Smooth muscle cell (in vitro differentiated cells): ENCODE measurements at regions not wholly inside any gene's neighbourhood (a gene's known extent, or its start where the extent isn't known, plus 50 kb on each side); places are given as distances from the start of the nearest gene placed in this dataset.
"Not testable (repeated sequence)": the region's sequence is repeated elsewhere in the genome, so short reads cannot be mapped to it uniquely, and the experiment has no call there.

Experiments
- DNase-seq: peaks from one replicate; lab custom pipeline; 2025; ENCODE audit not compliant: unreplicated experiment; lab: John Stamatoyannopoulos, UW
- H2AFZ ChIP-seq: fragments of 200-600 bp; sonication (generic); 2 replicates; pipeline ENCODE4 v1.6.0; 2016; ENCODE audit warnings: antibody characterized with exemption, low read depth, mild to moderate bottlenecking
- H3F3A ChIP-seq: fragments of 200-600 bp; sonication (generic); 2 replicates; pipeline ENCODE4 v1.6.0; 2017; ENCODE audit warnings: antibody characterized with exemption, low read depth
- H3K27ac ChIP-seq: fragments of 200-600 bp; sonication (generic); 2 replicates; pipeline ENCODE4 v1.5.1; 2016; ENCODE audit warnings: low read depth, mild to moderate bottlenecking
- H3K27me3 ChIP-seq: fragments of 200-600 bp; sonication (generic); 2 replicates; pipeline ENCODE4 v1.6.1; 2016; ENCODE audit warnings: low read depth, mild to moderate bottlenecking
- H3K36me3 ChIP-seq: fragments of 200-600 bp; sonication (generic); 2 replicates; pipeline ENCODE4 v1.5.1; 2016; ENCODE audit warnings: low read depth
- H3K4me1 ChIP-seq: fragments of 200-600 bp; sonication (generic); 2 replicates; pipeline ENCODE4 v1.5.1; 2016; ENCODE audit warnings: low read depth
- H3K4me2 ChIP-seq: fragments of 200-600 bp; sonication (generic); 2 replicates; pipeline ENCODE4 v1.6.0; 2016; ENCODE audit warnings: mild to moderate bottlenecking
- H3K4me3 ChIP-seq: fragments of 200-600 bp; sonication (generic); 2 replicates; pipeline ENCODE4 v1.5.1; 2016; ENCODE audit warnings: mild to moderate bottlenecking
- H3K79me2 ChIP-seq: fragments of 200-600 bp; sonication (generic); 2 replicates; pipeline ENCODE4 v1.6.0; 2016; ENCODE audit warnings: low read depth, mild to moderate bottlenecking
- H3K9ac ChIP-seq: fragments of 200-600 bp; sonication (generic); 2 replicates; pipeline ENCODE4 v1.6.0; 2016; ENCODE audit warnings: low read depth
- H3K9me3 ChIP-seq: fragments of 200-600 bp; sonication (generic); replicated peaks from 2 replicates; pipeline ENCODE4 v1.5.1; 2016; ENCODE audit warnings: low read depth
- H4K20me1 ChIP-seq: fragments of 200-600 bp; sonication (generic); 2 replicates; pipeline ENCODE4 v1.6.0; 2016; ENCODE audit warnings: low read depth
- WGBS: methylation state at CpG from one replicate; pipeline ENCODE4 v1.1.7; 2016; ENCODE audit warnings: low lambda C conversion rate; 5-methylcytosine and 5-hydroxymethylcytosine counted together
- TF ChIP-seq, protein P1 (sequence below): fragments of 200-600 bp; sonication (generic); IDR thresholded peaks from 2 replicates; pipeline ENCODE4 v1.5.1; 2017; ENCODE audit warnings: borderline replicate concordance, mild to moderate bottlenecking, antibody characterized with exemption; ENCODE audit not compliant: insufficient read depth, poor library complexity, severe bottlenecking

DNA sequence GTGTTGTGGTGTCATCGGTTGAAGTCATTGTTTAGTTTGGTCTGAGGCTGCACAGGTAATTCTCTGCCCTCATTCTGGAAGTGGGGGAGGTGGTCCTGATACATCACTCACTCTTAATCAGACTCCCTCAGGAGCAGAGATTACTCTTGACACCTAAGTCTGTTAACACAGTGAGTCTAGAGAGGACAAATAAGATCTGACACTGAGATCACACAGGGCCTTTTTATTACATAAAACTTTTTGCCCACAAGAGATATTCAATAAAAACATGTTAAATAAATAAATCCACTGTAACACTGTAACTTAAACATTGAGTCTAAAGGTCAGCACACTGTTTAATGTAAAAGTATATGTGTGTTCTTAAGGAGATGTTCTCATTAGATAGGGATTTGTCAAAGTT, 57.1 kb upstream of the MBNL1 start:
- Histone ChIP-seq H3F3A (no peaks in the 10 kb centered on the region), H2AFZ (no peak overlapping the region), H3K79me2 (no peaks in the 10 kb centered on the region), H4K20me1 (no peaks in the 10 kb centered on the region), H3K4me3 (no peak overlapping the region), H3K4me1 (no peaks in the 10 kb centered on the region), H3K27ac (no peak overlapping the region), H3K36me3 (no peaks in the 10 kb centered on the region), H3K9me3 (no peaks in the 10 kb centered on the region), H3K9ac (no peak overlapping the region), H3K4me2 (no peak overlapping the region), H3K27me3 (no peaks in the 10 kb centered on the region)
- WGBS, result 100% methylated on average over 1 of the region's 1 CpG
- TF ChIP-seq, protein P1, sequence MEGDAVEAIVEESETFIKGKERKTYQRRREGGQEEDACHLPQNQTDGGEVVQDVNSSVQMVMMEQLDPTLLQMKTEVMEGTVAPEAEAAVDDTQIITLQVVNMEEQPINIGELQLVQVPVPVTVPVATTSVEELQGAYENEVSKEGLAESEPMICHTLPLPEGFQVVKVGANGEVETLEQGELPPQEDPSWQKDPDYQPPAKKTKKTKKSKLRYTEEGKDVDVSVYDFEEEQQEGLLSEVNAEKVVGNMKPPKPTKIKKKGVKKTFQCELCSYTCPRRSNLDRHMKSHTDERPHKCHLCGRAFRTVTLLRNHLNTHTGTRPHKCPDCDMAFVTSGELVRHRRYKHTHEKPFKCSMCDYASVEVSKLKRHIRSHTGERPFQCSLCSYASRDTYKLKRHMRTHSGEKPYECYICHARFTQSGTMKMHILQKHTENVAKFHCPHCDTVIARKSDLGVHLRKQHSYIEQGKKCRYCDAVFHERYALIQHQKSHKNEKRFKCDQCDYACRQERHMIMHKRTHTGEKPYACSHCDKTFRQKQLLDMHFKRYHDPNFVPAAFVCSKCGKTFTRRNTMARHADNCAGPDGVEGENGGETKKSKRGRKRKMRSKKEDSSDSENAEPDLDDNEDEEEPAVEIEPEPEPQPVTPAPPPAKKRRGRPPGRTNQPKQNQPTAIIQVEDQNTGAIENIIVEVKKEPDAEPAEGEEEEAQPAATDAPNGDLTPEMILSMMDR, result no peak
- DNase-seq, result no peak

DNA sequence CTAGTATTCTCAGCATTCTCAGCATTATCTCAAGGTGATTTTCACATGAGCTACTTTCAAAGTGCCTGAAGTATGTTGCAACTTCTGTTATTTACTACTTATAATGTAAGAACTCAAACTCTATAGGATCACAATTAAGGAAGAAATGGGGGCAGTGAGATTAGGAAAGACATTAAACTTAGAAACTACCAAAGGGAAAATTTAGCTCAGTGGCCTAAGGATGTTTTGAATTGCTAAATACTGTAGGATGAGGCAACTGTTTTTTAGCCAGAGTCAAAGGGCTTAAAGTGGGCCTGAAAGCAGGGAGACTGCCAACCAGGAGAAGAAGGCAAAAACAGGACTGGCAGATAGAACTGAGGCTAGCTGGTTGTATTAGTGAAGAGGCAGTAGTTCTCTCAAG, 55.5 kb upstream of the MBNL1 start:
- TF ChIP-seq, protein P1, result no peak
- no peaks in the 10 kb centered on the region for H4K20me1 ChIP-seq
- H3K9ac ChIP-seq, result no peak overlapping the region
- no peaks in the 10 kb centered on the region for H3K27me3 ChIP-seq
- no peak overlapping the region for H3K4me2 ChIP-seq
- no peaks in the 10 kb centered on the region for H3K9me3 ChIP-seq
- H3K79me2 ChIP-seq, result no peaks in the 10 kb centered on the region
- DNase-seq, result no peak
- H3K36me3 ChIP-seq, result no peaks in the 10 kb centered on the region
- no peak overlapping the region for H3K4me3 ChIP-seq
- no peaks in the 10 kb centered on the region for H3K4me1 ChIP-seq
- no peaks in the 10 kb centered on the region for H3F3A ChIP-seq
- H3K27ac ChIP-seq, result no peak overlapping the region
- H2AFZ ChIP-seq, result peak overlapping the region; percentile 21

DNA sequence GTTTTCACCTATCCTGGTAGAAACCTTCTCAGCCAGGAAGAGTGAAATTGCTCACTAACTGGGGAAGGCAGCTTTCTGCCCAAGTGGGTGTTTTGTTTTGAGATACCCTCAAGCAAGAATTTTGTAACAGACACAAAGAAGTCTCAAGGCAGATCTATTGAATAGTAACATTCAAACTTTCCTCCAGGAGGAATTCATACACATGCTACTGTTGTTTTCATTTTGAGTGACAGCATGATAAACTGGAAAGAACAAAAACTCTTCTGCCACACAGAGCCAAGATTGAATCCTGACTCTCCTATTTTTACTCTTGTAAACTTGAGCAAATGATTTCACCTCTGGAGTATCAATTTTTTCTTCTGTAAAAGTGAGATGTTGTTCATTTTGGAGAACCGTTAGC, 54.8 kb upstream of the MBNL1 start:
- H3K27ac ChIP-seq, result no peak overlapping the region
- TF ChIP-seq, protein P1, result no peak
- H3K9ac ChIP-seq, result no peak overlapping the region
- H3K79me2 ChIP-seq, result no peaks in the 10 kb centered on the region
- H3F3A ChIP-seq, result no peaks in the 10 kb centered on the region
- H3K4me1 ChIP-seq, result no peaks in the 10 kb centered on the region
- no peak for DNase-seq
- no peak overlapping the region for H3K4me2 ChIP-seq
- H4K20me1 ChIP-seq, result no peaks in the 10 kb centered on the region
- H3K9me3 ChIP-seq, result no peaks in the 10 kb centered on the region
- no peak overlapping the region for H3K4me3 ChIP-seq
- no peaks in the 10 kb centered on the region for H3K27me3 ChIP-seq
- H2AFZ ChIP-seq, result peak overlapping the region; percentile 21
- WGBS, result 88% methylated on average over 1 of the region's 1 CpG
- H3K36me3 ChIP-seq, result no peaks in the 10 kb centered on the region

DNA sequence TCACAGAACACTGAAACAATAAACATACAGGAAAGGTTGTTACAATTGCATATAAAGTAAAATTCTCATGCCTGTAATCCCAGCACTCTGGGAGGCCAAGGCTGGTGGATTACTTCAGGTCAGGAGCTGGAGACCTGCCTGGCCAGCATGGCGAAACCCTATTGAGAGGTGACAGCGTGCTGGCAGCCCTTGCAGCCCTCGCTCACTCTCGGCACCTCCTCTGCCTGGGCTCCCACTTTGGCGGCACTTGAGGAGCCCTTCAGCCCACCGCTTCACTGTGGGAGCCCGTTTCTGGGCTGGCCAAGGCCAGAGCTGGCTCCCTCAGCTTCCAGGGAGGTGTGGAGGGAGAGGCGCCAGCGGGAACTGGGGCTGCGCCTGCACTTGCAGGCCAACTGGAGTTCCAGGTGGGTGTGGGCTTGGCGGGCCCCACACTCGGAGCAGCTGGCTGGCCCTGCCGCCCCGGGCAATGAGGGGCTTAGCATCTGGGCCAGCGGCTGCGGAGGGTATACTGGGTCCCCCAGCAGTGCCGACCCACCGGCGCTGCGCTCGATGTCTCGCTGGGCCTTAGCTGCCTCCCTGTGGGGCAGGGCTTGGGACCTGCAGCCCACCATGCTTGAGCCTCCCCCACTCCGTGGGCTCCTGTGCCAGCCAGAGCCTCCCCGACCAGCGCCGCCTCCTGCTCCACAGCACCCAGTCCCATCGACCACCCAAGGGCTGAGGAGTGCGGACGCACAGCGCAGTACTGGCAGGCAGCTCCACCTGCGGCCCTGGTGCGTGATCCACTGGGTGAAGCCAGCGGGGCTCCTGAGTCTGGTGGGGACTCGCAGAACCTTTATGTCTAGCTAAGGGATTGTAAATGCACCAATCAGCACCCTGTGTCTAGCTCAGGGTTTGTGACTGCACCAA, 51.5 kb upstream of the MBNL1 start:
- H3K4me3 ChIP-seq, H2AFZ ChIP-seq, DNase-seq, H3K27ac ChIP-seq, H3K4me2 ChIP-seq, H4K20me1 ChIP-seq, H3K79me2 ChIP-seq, H3K9me3 ChIP-seq, H3K4me1 ChIP-seq, H3F3A ChIP-seq, H3K27me3 ChIP-seq, H3K9ac ChIP-seq, H3K36me3 ChIP-seq: not testable (repeated sequence)
- WGBS, result 95% methylated on average over 34 of the region's 34 CpGs
